ENCODE measurements at regions not wholly inside any gene's neighbourhood (a gene's known extent, or its start where the extent isn't known, plus 50 kb on each side); places are given as distances from the start of the nearest gene placed in this dataset.

DNA sequence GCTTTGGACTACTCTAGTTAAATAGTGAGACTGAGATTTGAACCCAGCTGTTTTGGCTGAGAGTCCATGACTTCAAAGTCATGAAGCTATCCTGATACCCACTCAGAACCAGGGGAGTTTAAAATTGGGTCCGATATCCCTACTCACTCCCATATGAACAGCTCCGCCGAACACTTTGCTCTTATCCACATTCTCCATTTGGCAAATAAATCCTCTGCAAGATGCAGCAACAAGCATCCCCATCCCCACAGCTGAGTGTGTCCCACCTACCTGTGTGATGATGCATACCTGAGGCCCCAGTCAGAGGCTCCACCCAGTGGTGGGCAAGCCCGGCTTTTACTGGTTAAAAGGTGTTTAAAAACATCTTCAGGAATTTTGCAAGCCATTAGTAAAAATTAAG is 108.3 kb upstream of the SLC24A3 start:
- Mint-ChIP-seq H3K4me1 (ENCODE audit: low read depth) (peaks cover 8% of the 10 kb centered on the region), H3K4me3 (ENCODE audit: low read depth) (no peak overlapping the region), H3K27me3 (peaks cover 15% of the 10 kb centered on the region), H3K9me3 (ENCODE audit: low read depth) (peaks cover 4% of the 10 kb centered on the region), H3K36me3 (ENCODE audit: insufficient read depth) (no peaks in the 10 kb centered on the region), H3K27ac (no peak overlapping the region)
- TF ChIP-seq, protein P1, sequence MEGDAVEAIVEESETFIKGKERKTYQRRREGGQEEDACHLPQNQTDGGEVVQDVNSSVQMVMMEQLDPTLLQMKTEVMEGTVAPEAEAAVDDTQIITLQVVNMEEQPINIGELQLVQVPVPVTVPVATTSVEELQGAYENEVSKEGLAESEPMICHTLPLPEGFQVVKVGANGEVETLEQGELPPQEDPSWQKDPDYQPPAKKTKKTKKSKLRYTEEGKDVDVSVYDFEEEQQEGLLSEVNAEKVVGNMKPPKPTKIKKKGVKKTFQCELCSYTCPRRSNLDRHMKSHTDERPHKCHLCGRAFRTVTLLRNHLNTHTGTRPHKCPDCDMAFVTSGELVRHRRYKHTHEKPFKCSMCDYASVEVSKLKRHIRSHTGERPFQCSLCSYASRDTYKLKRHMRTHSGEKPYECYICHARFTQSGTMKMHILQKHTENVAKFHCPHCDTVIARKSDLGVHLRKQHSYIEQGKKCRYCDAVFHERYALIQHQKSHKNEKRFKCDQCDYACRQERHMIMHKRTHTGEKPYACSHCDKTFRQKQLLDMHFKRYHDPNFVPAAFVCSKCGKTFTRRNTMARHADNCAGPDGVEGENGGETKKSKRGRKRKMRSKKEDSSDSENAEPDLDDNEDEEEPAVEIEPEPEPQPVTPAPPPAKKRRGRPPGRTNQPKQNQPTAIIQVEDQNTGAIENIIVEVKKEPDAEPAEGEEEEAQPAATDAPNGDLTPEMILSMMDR (IDR thresholded peaks at IDR 0.05; ENCODE audit: unreplicated experiment), result no peak
- DNase-seq (ENCODE audit: low spot score, unreplicated experiment), result no peak

DNA sequence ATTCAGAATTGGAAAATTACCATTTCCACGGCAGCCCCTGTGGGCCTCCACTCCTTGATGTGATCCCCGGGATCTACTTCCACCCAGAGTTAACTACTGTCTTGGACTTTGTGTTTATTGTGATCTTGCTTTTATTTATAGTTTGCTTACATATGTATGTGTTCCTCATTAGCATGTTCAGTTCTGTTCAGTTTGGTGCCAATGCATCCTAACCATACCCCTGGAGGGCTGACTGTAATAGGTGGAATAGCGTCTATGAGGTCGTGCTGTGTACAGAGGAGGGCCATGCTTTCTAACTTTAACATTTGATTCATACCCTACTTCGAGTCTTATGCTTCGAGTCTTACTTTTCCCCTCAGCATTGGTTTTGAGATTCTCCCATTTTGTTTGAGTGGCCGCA is 104.3 kb upstream of the SLC24A3 start:
- no peak overlapping the region for H3K27ac Mint-ChIP-seq
- peaks cover 16% of the 10 kb centered on the region for H3K27me3 Mint-ChIP-seq
- H3K4me3 Mint-ChIP-seq (ENCODE audit: low read depth), result no peak overlapping the region
- DNase-seq (ENCODE audit: low spot score, unreplicated experiment), result no peak
- H3K9me3 Mint-ChIP-seq (ENCODE audit: low read depth), result peaks cover 4% of the 10 kb centered on the region
- TF ChIP-seq, protein P1 (IDR thresholded peaks at IDR 0.05; ENCODE audit: unreplicated experiment), result no peak
- H3K36me3 Mint-ChIP-seq (ENCODE audit: insufficient read depth), result no peaks in the 10 kb centered on the region
- H3K4me1 Mint-ChIP-seq (ENCODE audit: low read depth), result peaks cover 8% of the 10 kb centered on the region

DNA sequence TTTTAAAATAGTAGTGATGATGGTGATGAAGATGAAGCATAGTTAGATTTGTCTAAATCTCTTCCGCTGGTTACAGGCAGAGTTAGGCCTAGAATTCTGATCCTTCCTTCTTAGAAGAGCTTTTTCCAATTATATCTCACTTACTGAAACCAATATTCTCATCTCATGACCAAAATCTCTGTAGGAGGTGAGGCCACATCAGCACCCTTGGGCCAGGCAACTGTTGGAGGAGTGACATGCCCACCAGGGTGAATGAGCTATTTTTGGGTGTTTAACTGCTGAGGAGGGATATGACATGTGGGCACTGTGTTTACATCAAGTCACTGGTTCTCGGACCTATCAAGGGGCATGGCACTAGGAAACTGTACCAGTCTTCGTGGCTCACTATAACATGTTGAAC is 102.2 kb upstream of the SLC24A3 start:
- DNase-seq (ENCODE audit: low spot score, unreplicated experiment), result no peak
- Mint-ChIP-seq H3K27ac (no peak overlapping the region), H3K4me1 (ENCODE audit: low read depth) (peaks cover under 1% of the 10 kb centered on the region), H3K9me3 (ENCODE audit: low read depth) (peaks cover 4% of the 10 kb centered on the region), H3K27me3 (peaks cover 15% of the 10 kb centered on the region), H3K4me3 (ENCODE audit: low read depth) (no peak overlapping the region), H3K36me3 (ENCODE audit: insufficient read depth) (no peaks in the 10 kb centered on the region)
- TF ChIP-seq, protein P1 (IDR thresholded peaks at IDR 0.05; ENCODE audit: unreplicated experiment), result no peak

DNA sequence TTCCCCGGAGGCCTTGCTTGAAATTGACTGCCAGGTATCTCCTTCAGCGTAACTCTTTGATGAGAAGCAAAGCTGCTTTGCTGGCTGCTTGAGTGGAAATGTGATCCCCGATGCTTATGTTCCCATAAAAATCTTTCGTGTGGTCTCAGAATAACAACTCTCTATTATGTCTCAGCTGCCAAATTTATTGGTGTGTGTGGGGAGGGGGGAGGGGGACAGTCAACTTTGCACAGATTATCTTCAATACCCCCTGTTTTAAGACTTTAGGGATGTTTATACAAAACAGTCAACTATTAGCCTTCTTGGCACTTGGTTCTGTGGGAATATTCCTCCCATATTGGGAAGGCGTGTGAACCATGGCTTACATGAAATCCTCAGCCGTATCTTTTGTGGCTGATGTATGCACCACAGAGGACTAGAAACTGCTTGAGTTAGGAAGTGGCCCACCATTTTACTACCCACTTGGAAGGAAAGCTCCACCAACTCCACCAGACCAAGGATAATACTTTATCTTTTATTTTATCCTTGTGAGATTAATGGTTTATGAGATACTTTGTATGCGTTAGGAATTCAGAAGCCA is 101.5 kb upstream of the SLC24A3 start:
- H3K36me3 Mint-ChIP-seq (ENCODE audit: insufficient read depth), result no peaks in the 10 kb centered on the region
- TF ChIP-seq, protein P1 (IDR thresholded peaks at IDR 0.05; ENCODE audit: unreplicated experiment), result no peak
- H3K27me3 Mint-ChIP-seq, result peaks cover 10% of the 10 kb centered on the region

DNA sequence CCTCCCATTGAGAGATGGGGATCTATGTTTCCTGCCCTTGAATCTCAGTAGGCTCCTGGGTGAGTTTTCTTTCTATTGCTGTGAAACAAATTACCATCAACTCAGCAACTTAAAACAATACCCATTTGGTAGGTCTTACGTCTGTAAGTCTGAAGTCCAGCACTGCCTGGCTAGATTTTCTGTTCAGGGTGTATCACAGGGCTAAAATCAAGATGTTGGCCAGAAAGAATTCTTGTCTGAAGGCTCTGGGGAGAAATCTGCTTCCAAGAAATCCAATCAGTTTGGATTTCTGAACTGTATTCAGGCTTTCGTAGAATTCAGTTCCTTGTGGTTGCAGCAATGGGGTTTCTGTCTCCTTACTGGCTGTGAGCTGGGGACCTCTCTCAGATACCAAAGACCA is 99.6 kb upstream of the SLC24A3 start:
- TF ChIP-seq, protein P1 (IDR thresholded peaks at IDR 0.05; ENCODE audit: unreplicated experiment), result no peak
- DNase-seq (ENCODE audit: low spot score, unreplicated experiment), result no peak
- Mint-ChIP-seq H3K27me3 (peaks cover 6% of the 10 kb centered on the region), H3K36me3 (ENCODE audit: insufficient read depth) (no peaks in the 10 kb centered on the region), H3K9me3 (ENCODE audit: low read depth) (peaks cover 4% of the 10 kb centered on the region), H3K4me1 (ENCODE audit: low read depth) (no peaks in the 10 kb centered on the region), H3K27ac (no peak overlapping the region), H3K4me3 (ENCODE audit: low read depth) (no peak overlapping the region)

More for the DNA sequence above, 101.5 kb upstream of the SLC24A3 start:
- H3K27ac Mint-ChIP-seq, result no peak overlapping the region
- no peak for DNase-seq (ENCODE audit: low spot score, unreplicated experiment)
- no peaks in the 10 kb centered on the region for H3K4me1 Mint-ChIP-seq (ENCODE audit: low read depth)
- peaks cover 4% of the 10 kb centered on the region for H3K9me3 Mint-ChIP-seq (ENCODE audit: low read depth)
- no peak overlapping the region for H3K4me3 Mint-ChIP-seq (ENCODE audit: low read depth)

Measured in progenitor cell of endocrine pancreas (in vitro differentiated cells).